Peyer's patch (tissue), 4 donors: ENCODE measurements at regions not wholly inside any gene's neighbourhood (a gene's known extent, or its start where the extent isn't known, plus 50 kb on each side); places are given as distances from the start of the nearest gene placed in this dataset.

Source experiments
- DNase-seq, 3 donors: peaks; one replicate each; pipeline ENCODE4 v3.0.0-alpha.2; 2017 to 2019
- H3K27ac ChIP-seq, 4 donors: fragments of 200-600 bp; sonication (generic); one replicate each; pipeline ENCODE4 v1.5.1; 2016 to 2019
- H3K27me3 ChIP-seq, 2 donors: fragments of 200-600 bp; sonication (generic); one replicate each; pipeline ENCODE4 v1.5.1; 2019
- H3K36me3 ChIP-seq, 3 donors: fragments of 200-600 bp; sonication (generic); one replicate each; pipeline ENCODE4 v1.5.1; 2016 to 2019
- H3K4me1 ChIP-seq, 4 donors: fragments of 200-600 bp; sonication (generic); one replicate each; pipeline ENCODE4 v1.5.1; 2016 to 2019
- H3K4me3 ChIP-seq, 4 donors: fragments of 200-600 bp; sonication (generic); 1 replicate in 3 of 4; 2 replicates in 1 of 4; pipeline ENCODE4 v1.5.1; 2016 to 2019; ENCODE audit warnings: mild to moderate bottlenecking in 1 of 4
- H3K9me3 ChIP-seq, 4 donors: fragments of 200-600 bp; sonication (generic); one replicate each; pipeline ENCODE4 v1.5.1; 2016 to 2019; ENCODE audit warnings: mild to moderate bottlenecking in 1 of 4
- POLR2A ChIP-seq, 2 donors: fragments of 450-650 bp; IDR thresholded peaks; one replicate each; pipeline ENCODE4 v1.5.1; 2017; ENCODE audit warnings: antibody characterized with exemption in 2 of 2, mild to moderate bottlenecking in 2 of 2, moderate library complexity in 2 of 2
- TF ChIP-seq, protein P1 (sequence below), 6 experiments: fragments of 450-650 bp in 4 of 6; fragments of 200-600 bp in 2 of 6; sonication (generic) in 1 of 6; IDR thresholded peaks; one replicate each; pipeline ENCODE4 v1.5.1; 2017 to 2019; ENCODE audit warnings: antibody characterized with exemption in 6 of 6, mild to moderate bottlenecking in 3 of 6, moderate library complexity in 1 of 6

DNA sequence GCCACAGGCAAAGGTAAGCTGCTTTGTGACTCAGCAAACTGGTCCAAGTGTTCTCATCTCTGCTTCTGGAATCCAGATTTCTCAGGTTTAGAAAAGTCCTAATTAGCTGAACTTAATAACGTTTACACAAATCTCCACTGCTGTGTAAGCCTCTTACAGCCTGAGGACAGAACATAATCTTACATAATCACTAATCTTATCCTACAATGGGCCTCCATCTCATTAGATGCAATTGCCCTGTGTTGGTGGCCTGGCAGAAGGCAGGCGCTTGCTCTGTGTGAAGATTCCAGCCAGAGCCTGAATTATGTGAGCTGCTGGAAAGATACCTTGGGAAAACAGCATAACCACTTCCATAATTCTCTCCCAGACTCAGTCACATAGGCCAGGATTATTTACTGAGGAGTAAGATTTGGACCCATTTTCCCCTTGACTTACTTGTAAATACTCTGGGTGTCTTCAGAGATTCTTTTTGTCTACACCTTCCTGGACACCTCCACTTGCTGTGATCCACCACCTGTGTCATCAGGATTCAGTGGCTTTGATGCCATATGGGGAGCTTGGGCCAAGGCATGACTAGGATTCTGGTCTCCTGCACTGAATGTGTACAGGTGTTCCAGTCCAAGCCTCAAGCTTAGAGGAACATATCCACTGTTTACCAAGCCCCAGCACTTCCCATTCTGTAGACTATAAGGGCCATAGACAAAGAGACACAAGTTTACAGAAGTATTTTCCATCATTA lies 104.4 kb downstream of the C6orf118 start:
- H3K36me3 ChIP-seq: no peaks in the 10 kb centered on the region
- no peak overlapping the region for H3K27ac ChIP-seq
- no peak for DNase-seq
- H3K9me3 ChIP-seq: no peaks in the 10 kb centered on the region
- no peaks in the 10 kb centered on the region for H3K27me3 ChIP-seq
- no peak for TF ChIP-seq POLR2A (IDR thresholded peaks at IDR 0.05)
- TF ChIP-seq, protein P1, sequence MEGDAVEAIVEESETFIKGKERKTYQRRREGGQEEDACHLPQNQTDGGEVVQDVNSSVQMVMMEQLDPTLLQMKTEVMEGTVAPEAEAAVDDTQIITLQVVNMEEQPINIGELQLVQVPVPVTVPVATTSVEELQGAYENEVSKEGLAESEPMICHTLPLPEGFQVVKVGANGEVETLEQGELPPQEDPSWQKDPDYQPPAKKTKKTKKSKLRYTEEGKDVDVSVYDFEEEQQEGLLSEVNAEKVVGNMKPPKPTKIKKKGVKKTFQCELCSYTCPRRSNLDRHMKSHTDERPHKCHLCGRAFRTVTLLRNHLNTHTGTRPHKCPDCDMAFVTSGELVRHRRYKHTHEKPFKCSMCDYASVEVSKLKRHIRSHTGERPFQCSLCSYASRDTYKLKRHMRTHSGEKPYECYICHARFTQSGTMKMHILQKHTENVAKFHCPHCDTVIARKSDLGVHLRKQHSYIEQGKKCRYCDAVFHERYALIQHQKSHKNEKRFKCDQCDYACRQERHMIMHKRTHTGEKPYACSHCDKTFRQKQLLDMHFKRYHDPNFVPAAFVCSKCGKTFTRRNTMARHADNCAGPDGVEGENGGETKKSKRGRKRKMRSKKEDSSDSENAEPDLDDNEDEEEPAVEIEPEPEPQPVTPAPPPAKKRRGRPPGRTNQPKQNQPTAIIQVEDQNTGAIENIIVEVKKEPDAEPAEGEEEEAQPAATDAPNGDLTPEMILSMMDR (IDR thresholded peaks at IDR 0.05): no peak
- no peaks in the 10 kb centered on the region for H3K4me1 ChIP-seq
- H3K4me3 ChIP-seq: no peak overlapping the region

DNA sequence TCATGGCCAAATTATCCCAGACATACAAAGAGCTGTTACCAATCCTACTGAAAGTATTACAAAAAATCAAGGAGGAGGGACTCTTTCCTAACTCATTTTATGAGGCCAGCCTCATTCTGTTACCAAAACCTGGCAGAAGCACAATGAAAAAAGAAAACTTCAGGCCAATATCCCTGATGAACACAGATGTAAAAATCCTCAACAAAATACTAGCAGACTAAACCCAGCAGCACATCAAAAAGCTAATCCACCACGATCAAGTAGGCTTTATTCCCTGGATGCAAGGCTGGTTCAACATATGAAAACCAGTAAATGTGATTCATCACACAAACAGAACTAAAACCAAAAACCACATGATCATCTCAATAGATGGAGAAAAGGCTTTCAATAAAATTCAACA lies 109.2 kb downstream of the C6orf118 start:
- Histone ChIP-seq H3K36me3 (no peaks in the 10 kb centered on the region), H3K9me3 (no peaks in the 10 kb centered on the region), H3K4me3 (no peak overlapping the region), H3K4me1 (no peaks in the 10 kb centered on the region), H3K27ac (no peak overlapping the region), H3K27me3 (no peaks in the 10 kb centered on the region)
- TF ChIP-seq, protein P1 (IDR thresholded peaks at IDR 0.05): no peak
- no peak for TF ChIP-seq POLR2A (IDR thresholded peaks at IDR 0.05)
- DNase-seq: no peak

DNA sequence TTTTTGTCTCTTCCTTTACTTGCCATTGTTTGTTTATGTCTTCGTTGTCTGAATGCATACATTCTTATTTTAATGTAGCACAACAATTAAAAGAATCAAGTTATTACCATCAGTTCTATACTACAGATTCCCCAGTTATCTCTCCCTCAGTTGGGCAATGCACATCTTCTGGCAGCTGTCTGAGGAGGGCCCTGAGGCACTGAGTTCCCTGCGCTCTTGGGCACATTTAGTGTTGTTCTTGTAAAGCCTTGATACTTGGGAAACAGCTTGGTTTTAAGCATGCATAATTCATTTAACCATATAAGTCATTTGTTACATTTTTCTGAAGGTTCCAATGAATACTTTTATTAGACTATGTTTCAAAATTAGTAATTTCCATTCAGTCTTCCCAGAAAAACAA lies 117.9 kb downstream of the C6orf118 start:
- H3K36me3 ChIP-seq: no peaks in the 10 kb centered on the region
- no peak for TF ChIP-seq POLR2A (IDR thresholded peaks at IDR 0.05)
- TF ChIP-seq, protein P1 (IDR thresholded peaks at IDR 0.05): no peak
- H3K27me3 ChIP-seq: no peaks in the 10 kb centered on the region
- no peaks in the 10 kb centered on the region for H3K4me1 ChIP-seq
- no peak for DNase-seq
- no peak overlapping the region for H3K4me3 ChIP-seq
- H3K9me3 ChIP-seq: peaks cover 0 to 4% (median 0%) of the 10 kb centered on the region in 4 donors
- no peak overlapping the region for H3K27ac ChIP-seq

DNA sequence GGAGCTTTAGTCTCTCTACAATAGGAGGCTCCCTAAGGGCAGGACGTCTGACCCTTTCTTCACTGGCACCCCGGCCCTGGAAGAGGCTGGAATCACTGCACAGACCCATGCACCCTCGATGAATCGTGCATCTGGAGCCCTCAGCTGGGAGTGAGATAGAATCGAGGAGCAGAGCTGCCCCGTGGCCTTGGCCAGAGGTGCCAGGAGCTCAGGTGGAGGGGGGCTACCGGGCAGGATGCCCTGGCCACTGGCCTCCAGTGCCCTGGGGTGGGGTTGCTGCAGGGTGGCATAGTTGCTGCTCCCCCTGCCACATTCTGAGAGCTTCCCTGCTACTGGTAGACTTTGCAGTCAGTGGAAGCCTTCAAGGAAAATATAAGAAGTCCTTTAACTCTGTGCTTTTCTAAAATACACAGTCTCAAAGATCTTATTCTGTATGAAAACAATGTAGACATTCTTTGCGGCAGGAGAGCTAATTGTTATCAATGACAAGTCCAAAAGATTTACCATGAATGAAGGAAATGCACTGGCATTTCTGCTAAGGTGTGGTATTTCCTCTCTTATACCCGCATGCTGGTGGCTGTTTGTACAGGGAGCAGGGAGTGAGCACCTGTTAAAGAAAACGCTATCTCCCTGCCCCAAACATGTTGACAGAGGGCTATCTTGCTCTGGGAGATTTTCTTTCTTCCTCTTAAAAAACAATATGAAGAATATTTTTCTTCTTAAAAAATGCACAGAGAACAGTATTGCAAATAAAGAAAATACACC lies 122.8 kb downstream of the C6orf118 start:
- TF ChIP-seq POLR2A (IDR thresholded peaks at IDR 0.05): no peak
- TF ChIP-seq, protein P1 (IDR thresholded peaks at IDR 0.05): no peak
- no peaks in the 10 kb centered on the region for H3K27me3 ChIP-seq

DNA sequence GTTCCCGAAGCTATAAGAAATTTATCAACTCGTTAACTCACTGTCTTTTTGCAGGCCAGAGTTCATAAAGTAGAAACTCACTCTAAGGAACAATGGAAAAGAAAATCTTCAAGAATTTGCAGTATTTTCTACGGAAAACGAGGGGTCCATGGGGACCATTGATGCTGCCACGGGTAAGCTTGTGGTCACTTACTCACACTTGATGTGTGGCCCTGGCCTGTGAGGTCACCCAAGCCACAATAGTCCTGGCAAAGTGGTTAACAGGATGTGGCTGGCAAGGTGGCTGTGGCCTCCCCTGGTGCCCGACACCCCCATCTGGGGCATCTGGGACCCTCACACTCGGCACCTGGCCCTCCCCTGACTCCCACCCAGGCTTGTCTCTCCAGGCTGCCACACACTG lies 123.4 kb downstream of the C6orf118 start:
- no peak for DNase-seq
- H3K9me3 ChIP-seq: peaks cover 0 to 5% (median 2%) of the 10 kb centered on the region in 4 donors
- H3K4me1 ChIP-seq: no peaks in the 10 kb centered on the region
- no peak overlapping the region for H3K27ac ChIP-seq
- H3K4me3 ChIP-seq: no peak overlapping the region
- no peaks in the 10 kb centered on the region for H3K27me3 ChIP-seq
- no peaks in the 10 kb centered on the region for H3K36me3 ChIP-seq
- TF ChIP-seq, protein P1 (IDR thresholded peaks at IDR 0.05): no peak
- no peak for TF ChIP-seq POLR2A (IDR thresholded peaks at IDR 0.05)

More for the DNA sequence above, 122.8 kb downstream of the C6orf118 start:
- peaks cover 0 to 5% (median 2%) of the 10 kb centered on the region in 4 donors for H3K9me3 ChIP-seq
- no peak overlapping the region for H3K4me3 ChIP-seq
- no peak for DNase-seq
- H3K36me3 ChIP-seq: no peaks in the 10 kb centered on the region
- H3K4me1 ChIP-seq: no peaks in the 10 kb centered on the region
- H3K27ac ChIP-seq: no peak overlapping the region
